Stimulated activated CD4-positive, alpha-beta T cell treated with anti-CD3 and anti-CD28 coated beads, Interleukin-4, amount 100 ng/mL, for 48 hours (primary cell): ENCODE measurements at regions not wholly inside any gene's neighbourhood (a gene's known extent, or its start where the extent isn't known, plus 50 kb on each side); places are given as distances from the start of the nearest gene placed in this dataset.

Experiments
- DNase-seq, 2 donors: peaks; one replicate each; pipeline ENCODE4 v3.0.0-alpha.2; 2020; ENCODE audit warnings: low read depth in 2 of 2

DNA sequence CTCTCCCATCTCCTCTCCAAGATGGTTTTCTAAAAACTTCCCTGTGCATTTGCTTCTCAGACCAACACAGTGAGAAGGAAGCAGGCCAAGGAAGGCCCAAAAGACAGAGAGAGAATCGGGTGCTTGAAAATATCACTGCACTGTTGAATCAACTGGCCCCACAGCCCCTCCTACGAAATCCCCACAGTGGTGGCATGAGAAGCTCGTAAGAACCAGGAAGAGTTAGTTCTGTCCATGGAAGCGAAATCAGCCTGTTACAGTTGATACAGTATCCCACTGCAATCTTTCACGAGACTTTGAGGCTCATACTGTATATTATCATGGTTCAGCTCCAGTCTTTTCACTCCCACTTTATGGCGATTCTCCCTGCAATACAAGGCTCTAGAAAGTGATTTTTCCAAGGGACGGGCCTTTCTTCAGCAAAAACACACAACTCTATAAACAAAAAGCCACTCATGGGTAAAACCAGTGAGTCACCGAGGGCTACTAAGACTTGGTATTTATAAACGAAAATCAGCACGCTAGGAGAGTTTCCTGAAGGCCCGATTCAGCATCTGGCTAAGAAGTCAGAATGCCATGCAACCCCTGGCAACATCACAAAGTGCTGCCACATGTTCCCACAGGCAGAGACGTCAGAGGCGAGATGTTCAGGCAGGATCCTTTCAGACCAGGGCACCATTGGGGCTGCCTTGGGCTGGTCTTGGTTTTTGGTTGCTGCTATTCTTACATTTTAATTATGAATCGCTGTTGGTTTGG, 185.7 kb downstream of the IRX5 start:
- no peak for DNase-seq

- DNase-seq = no peak
Measured at GRCh38 chr16:55118701-55119260, 188.1 kb downstream of the IRX5 start.

GRCh38 chr16:55120408-55120807, 189.7 kb downstream of the IRX5 start:
- no peak for DNase-seq

- no peak for DNase-seq
Measured at GRCh38 chr16:55120826-55121225, 190.2 kb downstream of the IRX5 start.

DNA sequence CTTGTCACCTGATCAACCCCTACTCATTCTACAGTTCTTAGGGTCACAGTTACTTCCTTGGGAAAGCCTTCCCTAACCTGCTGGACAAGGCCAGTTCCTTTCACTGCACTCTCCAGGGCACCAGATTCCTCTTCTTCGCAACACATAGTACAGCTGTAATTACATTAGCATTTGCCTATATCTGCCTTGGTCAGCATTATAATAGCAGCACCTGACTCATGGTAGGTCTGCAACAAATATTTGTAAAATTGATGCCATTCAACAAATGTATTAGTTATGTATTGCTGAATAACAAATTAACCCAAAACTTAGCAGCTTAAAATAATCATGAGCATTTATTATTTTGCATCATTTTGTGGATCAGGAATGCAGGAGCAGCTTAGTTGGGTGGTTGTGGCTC, 193.0 kb downstream of the IRX5 start:
- no peak for DNase-seq

DNA sequence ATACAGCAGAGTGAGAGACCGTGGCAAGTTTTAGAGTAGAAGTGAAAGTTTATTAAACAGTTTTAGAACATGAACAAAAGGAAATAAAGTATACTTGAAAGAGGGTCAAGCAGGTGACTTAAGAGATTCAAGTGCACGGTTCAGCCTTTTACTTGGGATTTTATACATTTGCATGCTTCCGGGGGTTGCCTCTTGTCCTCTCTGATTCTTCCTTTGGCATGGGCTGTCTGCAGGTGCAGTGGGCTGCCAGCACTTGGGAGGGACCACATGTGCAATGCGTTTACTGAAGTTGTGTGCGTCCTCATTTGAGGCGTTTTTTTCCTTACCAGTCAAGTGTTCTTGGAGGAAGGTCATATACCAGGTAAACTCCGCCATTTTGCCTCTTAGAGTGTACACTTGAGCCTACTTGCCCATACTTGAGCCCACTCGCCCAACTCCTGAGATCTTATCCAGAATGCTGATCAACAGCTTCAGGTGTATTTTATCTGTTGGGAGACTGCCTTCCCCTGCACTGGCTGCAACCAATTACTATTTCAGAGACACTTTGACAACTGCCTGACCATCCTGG, 195.2 kb downstream of the IRX5 start:
- no peak for DNase-seq

- DNase-seq = no peak
Measured at GRCh38 chr16:55126456-55126855, 195.8 kb downstream of the IRX5 start.

DNA sequence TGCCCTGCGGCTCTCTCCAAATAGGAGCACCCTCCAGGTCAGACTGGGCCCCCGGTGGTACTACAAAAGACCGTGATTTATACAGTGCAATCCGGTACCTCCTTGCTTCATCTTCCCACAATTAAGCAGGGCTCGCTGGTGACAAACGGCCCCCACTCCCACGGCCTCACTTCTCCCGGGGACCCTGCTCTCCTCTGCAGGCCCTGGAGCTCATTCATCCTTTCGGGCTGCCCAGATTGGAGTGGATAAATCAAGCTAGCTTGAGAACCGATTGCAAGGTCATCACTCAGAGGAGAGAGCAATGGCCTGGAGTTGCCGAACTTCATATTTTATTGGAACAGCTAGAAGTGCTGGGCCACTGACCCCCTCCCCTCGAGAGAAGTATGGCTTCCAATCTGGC, 193.5 kb upstream of the IRX6 start:
- DNase-seq = no peak

DNA sequence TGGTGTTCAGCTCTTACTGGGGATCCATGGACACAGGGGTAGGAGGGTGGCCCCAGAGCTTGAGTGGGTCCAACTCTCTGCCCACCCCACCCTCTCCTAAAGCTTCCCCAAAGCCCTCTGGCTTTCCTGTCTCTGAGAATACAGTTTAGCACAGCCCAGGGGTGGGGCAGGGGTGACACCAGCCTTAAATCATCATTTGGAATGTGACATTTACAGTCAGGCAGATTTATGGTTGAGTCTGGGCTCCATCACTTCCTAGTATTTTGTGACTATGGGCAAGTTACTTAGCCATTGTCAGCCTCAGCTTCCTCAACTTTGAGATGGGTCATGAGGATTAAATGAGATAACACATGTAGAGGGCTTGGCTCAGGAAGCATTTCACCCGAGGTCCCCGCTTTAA, 193.1 kb upstream of the IRX6 start:
- no peak for DNase-seq

- no peak for DNase-seq
Measured at GRCh38 chr16:55133654-55134053, 190.3 kb upstream of the IRX6 start.

GRCh38 chr16:55136356-55137150, 187.4 kb upstream of the IRX6 start:
- no peak for DNase-seq

DNA sequence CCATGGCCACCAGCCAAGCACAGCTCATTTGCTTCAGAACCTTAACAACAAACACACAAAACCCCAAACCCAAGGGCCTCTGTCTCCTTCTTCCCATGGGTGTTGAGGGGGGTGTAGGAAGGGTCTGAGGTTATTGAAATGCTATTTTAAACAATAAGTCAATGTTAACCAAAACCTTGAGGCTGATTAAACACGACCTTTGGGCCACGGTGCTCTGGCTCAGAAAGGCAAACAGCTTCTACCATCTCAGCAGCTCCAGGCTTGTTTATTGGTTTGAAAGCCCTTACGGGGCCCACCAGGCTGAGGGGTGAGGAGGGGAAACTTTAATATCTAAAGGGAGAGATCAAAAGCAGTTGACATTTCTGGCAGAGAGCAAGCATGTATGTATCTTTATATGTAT, 185.7 kb upstream of the IRX6 start:
- no peak for DNase-seq

GRCh38 chr16:55142405-55142804, 181.6 kb upstream of the IRX6 start:
- DNase-seq = no peak

DNA sequence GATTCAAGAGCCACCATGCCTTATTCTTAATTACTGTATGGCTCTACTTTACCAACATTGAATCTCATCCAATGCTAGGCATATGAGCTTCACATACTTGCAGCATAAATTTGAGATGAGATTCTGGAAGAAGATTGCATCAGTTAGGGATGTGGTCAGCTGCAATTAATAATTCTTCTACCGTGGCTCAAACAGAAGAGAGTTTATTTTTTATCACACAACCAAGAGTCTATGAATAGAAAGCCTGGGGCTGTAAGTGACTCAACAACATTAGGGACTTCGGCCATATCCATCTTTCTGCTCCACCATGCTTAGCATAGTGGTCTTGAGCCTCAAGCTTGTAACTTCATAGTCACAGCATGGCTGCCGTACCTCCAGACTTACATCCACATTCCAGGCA, 179.4 kb upstream of the IRX6 start:
- DNase-seq = no peak

DNA sequence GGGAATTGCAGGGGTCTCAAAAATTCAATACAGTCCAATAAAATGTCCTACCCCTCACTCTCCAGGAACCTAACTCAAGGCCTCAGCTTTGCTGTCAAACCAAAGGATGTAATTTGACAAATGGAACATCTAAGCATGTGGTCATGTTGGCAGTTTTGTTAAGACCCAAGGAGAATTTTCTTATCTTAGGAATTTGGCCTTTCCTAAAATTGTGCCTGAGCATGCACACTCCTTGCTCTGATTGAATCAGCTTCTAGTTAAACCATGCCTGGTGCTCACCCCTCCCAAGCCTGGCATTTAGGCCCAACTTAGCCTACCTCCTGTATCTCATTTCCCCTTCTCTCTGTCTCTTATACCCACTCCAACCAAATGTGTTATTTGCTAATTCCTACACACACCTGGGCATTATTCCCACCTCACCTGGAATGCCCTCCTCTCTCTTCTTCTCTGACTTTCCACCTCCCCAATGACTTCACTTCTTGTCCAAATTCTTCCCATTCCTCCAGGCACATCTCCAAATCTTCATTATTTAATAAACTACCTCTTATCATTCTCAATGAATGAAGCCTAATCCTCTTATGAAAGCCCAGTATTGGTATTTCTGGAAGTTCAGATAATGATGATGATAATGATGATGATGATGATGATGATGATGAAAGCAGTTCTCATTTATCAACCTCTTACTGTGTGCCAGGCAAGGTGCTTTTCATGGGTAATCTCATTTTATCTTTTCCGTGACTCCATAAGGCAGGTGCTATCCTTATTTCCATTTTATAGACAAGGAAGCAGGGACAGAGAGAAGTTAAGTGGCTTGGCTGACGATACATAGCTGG, 178.0 kb upstream of the IRX6 start:
- DNase-seq = no peak

GRCh38 chr16:55146966-55147365, 177.0 kb upstream of the IRX6 start:
- DNase-seq = no peak

- no peak for DNase-seq
Measured at GRCh38 chr16:55147396-55147795, 176.6 kb upstream of the IRX6 start.

- no peak for DNase-seq
Measured at GRCh38 chr16:55149622-55150021, 174.4 kb upstream of the IRX6 start.

GRCh38 chr16:55151561-55152305, 172.3 kb upstream of the IRX6 start:
- no peak for DNase-seq

DNA sequence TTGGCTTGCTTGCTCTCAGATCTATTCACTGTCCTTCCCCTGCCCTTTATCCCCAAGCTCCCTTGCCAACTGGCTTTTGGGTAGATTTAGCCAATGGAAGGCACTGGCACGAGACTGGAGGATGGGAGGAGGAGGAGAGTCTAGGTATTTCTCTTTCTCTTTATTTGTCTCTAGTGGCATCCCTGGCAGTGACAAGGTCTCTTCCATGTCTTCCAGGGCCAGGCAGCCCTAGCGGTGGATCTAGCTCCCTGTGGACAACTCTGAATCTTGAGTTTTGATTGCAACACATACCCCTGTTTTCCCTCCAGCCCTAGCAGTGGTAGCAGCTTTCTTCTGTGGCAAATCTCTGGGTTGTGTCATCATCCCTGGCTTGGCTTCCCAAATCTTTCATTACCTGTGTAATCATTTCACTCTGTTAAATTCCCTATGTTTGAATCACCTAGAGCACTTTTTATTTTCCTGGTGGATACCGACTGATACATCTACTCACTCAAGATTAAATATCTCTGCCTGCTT, 171.1 kb upstream of the IRX6 start:
- DNase-seq = no peak

DNA sequence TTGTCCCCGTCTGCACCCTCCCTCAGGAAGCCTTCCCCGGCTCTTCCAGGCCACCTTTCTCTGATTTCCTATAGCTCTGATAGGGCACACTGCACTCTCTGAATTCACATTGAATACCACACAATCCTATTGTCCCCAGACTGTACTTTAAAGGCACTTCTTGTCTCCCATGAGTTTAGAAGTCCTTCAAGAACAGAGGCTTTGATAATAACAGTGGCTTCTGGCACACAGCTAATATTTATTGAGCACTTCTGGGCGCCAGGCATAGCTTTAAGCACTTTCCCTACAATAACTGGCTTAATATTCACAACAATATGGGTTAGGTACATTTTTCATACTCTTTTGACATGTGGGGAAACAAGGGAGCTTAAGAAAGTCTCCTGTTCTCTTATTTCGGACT, 169.7 kb upstream of the IRX6 start:
- no peak for DNase-seq
